Esophagus squamous epithelium (tissue), 4 donors: ENCODE measurements at regions not wholly inside any gene's neighbourhood (a gene's known extent, or its start where the extent isn't known, plus 50 kb on each side); places are given as distances from the start of the nearest gene placed in this dataset.

ENCODE experiments used
- CTCF ChIP-seq, 6 experiments: fragments of 450-650 bp in 4 of 6; fragments of 200-600 bp in 2 of 6; sonication (generic) in 2 of 6; IDR thresholded peaks; one replicate each; pipeline ENCODE4 v1.5.1; 2016 to 2019; ENCODE audit warnings: antibody characterized with exemption in 6 of 6, mild to moderate bottlenecking in 4 of 6, moderate library complexity in 4 of 6
- POLR2A ChIP-seq, 4 donors: fragments of 450-650 bp; IDR thresholded peaks; one replicate each; pipeline ENCODE4 v1.6.1; 2017; ENCODE audit warnings: antibody characterized with exemption in 4 of 4, mild to moderate bottlenecking in 4 of 4, moderate library complexity in 3 of 4

- TF ChIP-seq POLR2A (IDR thresholded peaks at IDR 0.05), result no peak
- TF ChIP-seq CTCF (IDR thresholded peaks at IDR 0.05), result no peak
Observed at GRCh38 chrX:8869812-8870211, 68.6 kb upstream of the FAM9A start.
